Uterus (tissue), 3 donors: ENCODE measurements at regions not wholly inside any gene's neighbourhood (a gene's known extent, or its start where the extent isn't known, plus 50 kb on each side); places are given as distances from the start of the nearest gene placed in this dataset.

Source experiments
- DNase-seq, 2 donors: peaks; one replicate each; pipeline ENCODE4 v3.0.0-alpha.2; 2019 to 2020
- H3K27ac ChIP-seq, 2 donors: fragments of 200-600 bp; sonication (generic); 1 replicate in 1 of 2; 2 replicates in 1 of 2; pipeline ENCODE4 v1.5.1; 2016 to 2018
- H3K27me3 ChIP-seq, 2 donors: fragments of 200-600 bp; sonication (generic); one replicate each; pipeline ENCODE4 v1.5.1; 2018 to 2019; ENCODE audit warnings: control low read depth in 1 of 2
- H3K36me3 ChIP-seq, 2 donors: fragments of 200-600 bp; sonication (generic); one replicate each; pipeline ENCODE4 v1.5.1; 2019; ENCODE audit warnings: control low read depth in 1 of 2
- H3K4me1 ChIP-seq, 2 donors: fragments of 200-600 bp; sonication (generic); one replicate each; pipeline ENCODE4 v1.5.1; 2018 to 2019; ENCODE audit warnings: control low read depth in 1 of 2
- H3K4me3 ChIP-seq, 2 donors: fragments of 200-600 bp; sonication (generic); 1 replicate in 1 of 2; 2 replicates in 1 of 2; pipeline ENCODE4 v1.5.1; 2018 to 2019; ENCODE audit warnings: mild to moderate bottlenecking in 1 of 2
- H3K9me3 ChIP-seq, 2 donors: fragments of 200-600 bp; sonication (generic); one replicate each; pipeline ENCODE4 v1.5.1; 2019; ENCODE audit warnings: control low read depth in 1 of 2
- POLR2A ChIP-seq, 2 donors: fragments of 450-650 bp; IDR thresholded peaks; one replicate each; pipeline ENCODE4 v1.6.1; 2016; ENCODE audit warnings: antibody characterized with exemption in 2 of 2, mild to moderate bottlenecking in 1 of 2, moderate library complexity in 1 of 2
- intact Hi-C: fragments of 100-400 bp; cut with DNase I; formaldehyde crosslinking; loops from one replicate; pipeline ENCODE4 v1.15.1; 2023; ENCODE audit warnings: low total_unique reads
- TF ChIP-seq, protein P1 (sequence below), 4 experiments: fragments of 200-600 bp in 2 of 4; fragments of 450-650 bp in 2 of 4; sonication (generic) in 2 of 4; IDR thresholded peaks; one replicate each; pipeline ENCODE4 v1.5.1; 2016 to 2019; ENCODE audit warnings: antibody characterized with exemption in 4 of 4, mild to moderate bottlenecking in 2 of 4, moderate library complexity in 1 of 4
- donor health status: DM: yes; HTN: yes; CAD: no.

DNA sequence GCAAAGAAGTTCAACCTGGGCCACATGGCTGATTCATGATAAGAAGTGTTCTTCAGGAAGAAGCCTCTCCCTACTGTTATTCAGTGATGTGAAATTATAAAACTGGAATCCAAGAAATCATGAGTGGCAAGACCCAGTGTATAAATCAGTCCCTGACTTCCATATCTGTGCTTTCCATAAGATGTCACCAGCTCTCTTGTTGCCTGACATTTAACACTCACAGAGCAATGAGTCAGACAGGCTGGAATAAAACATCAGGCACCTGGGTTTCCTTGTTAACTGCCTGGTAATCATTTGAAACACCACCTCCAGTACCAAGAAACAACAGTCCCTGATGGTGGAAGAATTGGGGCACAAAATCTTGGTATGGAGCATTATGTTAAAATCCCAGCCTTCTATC, 76.1 kb downstream of the SCG2 start:
- Histone ChIP-seq H3K4me3 (no peak overlapping the region), H3K36me3 (no peaks in the 10 kb centered on the region), H3K4me1 (no peaks in the 10 kb centered on the region), H3K27me3 (no peaks in the 10 kb centered on the region), H3K9me3 (no peaks in the 10 kb centered on the region), H3K27ac (no peak overlapping the region)
- TF ChIP-seq POLR2A (IDR thresholded peaks at IDR 0.05) = no peak
- TF ChIP-seq, protein P1, sequence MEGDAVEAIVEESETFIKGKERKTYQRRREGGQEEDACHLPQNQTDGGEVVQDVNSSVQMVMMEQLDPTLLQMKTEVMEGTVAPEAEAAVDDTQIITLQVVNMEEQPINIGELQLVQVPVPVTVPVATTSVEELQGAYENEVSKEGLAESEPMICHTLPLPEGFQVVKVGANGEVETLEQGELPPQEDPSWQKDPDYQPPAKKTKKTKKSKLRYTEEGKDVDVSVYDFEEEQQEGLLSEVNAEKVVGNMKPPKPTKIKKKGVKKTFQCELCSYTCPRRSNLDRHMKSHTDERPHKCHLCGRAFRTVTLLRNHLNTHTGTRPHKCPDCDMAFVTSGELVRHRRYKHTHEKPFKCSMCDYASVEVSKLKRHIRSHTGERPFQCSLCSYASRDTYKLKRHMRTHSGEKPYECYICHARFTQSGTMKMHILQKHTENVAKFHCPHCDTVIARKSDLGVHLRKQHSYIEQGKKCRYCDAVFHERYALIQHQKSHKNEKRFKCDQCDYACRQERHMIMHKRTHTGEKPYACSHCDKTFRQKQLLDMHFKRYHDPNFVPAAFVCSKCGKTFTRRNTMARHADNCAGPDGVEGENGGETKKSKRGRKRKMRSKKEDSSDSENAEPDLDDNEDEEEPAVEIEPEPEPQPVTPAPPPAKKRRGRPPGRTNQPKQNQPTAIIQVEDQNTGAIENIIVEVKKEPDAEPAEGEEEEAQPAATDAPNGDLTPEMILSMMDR (IDR thresholded peaks at IDR 0.05) = no peak
- intact Hi-C loops = no loop called here
- DNase-seq = no peak

GRCh38 chr2:223528036-223528435, 74.1 kb downstream of the SCG2 start:
- Histone ChIP-seq H3K27ac (no peak overlapping the region), H3K9me3 (no peaks in the 10 kb centered on the region), H3K27me3 (no peaks in the 10 kb centered on the region), H3K4me1 (no peaks in the 10 kb centered on the region), H3K36me3 (no peaks in the 10 kb centered on the region), H3K4me3 (no peak overlapping the region)
- intact Hi-C loops = no loop called here
- no peak for DNase-seq
- TF ChIP-seq POLR2A (IDR thresholded peaks at IDR 0.05) = no peak

DNA sequence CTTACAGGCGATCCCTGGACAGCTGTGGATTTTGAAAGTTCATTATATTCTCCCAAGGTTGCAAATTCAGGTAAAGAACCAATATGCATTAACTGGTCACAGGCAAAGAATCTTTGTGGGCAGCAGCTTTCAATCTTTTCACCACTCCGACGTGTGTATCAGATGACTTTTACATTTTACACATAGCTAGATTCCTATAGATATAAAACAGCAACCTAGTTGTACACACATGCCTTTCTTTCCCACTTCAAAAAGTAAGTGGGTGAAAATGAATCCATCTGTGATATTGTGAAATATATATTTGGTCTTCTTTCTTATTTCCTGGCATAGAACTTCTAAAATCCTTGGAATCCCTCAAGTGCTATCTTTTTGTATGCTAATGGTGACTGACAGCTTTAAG, 72.5 kb downstream of the SCG2 start:
- Histone ChIP-seq H3K27ac (no peak overlapping the region), H3K9me3 (no peaks in the 10 kb centered on the region), H3K4me3 (no peak overlapping the region), H3K27me3 (no peaks in the 10 kb centered on the region), H3K36me3 (no peaks in the 10 kb centered on the region), H3K4me1 (no peaks in the 10 kb centered on the region)
- intact Hi-C loops = no loop called here
- TF ChIP-seq, protein P1 (IDR thresholded peaks at IDR 0.05) = no peak
- no peak for TF ChIP-seq POLR2A (IDR thresholded peaks at IDR 0.05)
- DNase-seq = no peak

GRCh38 chr2:223530811-223531210, 71.3 kb downstream of the SCG2 start:
- DNase-seq = no peak
- Histone ChIP-seq H3K27ac (no peak overlapping the region), H3K9me3 (no peaks in the 10 kb centered on the region), H3K4me3 (no peak overlapping the region), H3K36me3 (no peaks in the 10 kb centered on the region), H3K4me1 (no peaks in the 10 kb centered on the region), H3K27me3 (no peaks in the 10 kb centered on the region)
- no peak for TF ChIP-seq POLR2A (IDR thresholded peaks at IDR 0.05)
- TF ChIP-seq, protein P1 (IDR thresholded peaks at IDR 0.05) = no peak
- intact Hi-C loops = no loop called here

DNA sequence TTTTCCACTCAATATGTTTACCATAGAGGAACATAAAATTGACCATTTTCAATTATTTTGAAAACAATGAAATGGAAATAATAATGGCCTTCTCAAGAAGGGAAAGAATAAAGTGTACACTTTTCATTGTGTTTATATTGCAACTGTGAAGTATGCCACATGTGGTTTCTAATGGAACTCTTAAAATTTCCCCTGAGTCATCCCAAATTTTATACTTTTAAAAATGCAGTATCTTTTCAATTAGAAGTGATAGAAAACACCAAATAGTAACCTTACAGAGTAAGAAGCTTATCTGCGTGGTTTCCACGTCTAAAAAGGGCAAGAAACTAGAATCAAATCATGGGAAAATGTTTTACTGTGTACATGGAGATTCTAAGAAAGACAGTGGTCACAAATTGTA, 70.0 kb downstream of the SCG2 start:
- Histone ChIP-seq H3K9me3 (no peaks in the 10 kb centered on the region), H3K4me3 (no peak overlapping the region), H3K27ac (no peak overlapping the region), H3K27me3 (no peaks in the 10 kb centered on the region), H3K36me3 (no peaks in the 10 kb centered on the region), H3K4me1 (no peaks in the 10 kb centered on the region)
- TF ChIP-seq POLR2A (IDR thresholded peaks at IDR 0.05) = no peak
- TF ChIP-seq, protein P1 (IDR thresholded peaks at IDR 0.05) = no peak
- no peak for DNase-seq
- intact Hi-C loops = no loop called here

DNA sequence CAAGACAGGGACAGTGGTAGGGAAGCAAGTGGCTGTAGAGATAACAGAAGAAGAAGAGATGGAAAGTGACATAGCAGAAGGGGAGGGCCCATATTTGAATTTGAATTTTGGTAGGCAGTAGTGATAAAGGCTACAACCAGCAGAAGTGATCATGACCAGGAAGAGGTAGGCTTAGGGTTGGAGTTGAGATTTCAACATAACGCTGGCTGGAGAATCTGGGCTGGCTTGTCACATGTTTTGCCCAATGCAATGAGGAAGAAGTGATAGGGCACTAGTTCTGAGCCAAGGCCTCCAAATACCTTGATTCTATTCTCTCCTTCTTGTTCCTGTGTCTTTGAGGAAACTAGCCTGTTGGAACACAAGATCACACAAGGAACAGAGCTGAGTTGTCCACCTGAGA, 69.4 kb downstream of the SCG2 start:
- Histone ChIP-seq H3K4me3 (no peak overlapping the region), H3K27me3 (no peaks in the 10 kb centered on the region), H3K27ac (no peak overlapping the region), H3K9me3 (no peaks in the 10 kb centered on the region), H3K4me1 (no peaks in the 10 kb centered on the region), H3K36me3 (no peaks in the 10 kb centered on the region)
- DNase-seq = no peak
- TF ChIP-seq POLR2A (IDR thresholded peaks at IDR 0.05) = no peak
- TF ChIP-seq, protein P1 (IDR thresholded peaks at IDR 0.05) = no peak
- intact Hi-C loops = no loop called here
